ENCODE measurements at regions not wholly inside any gene's neighbourhood (a gene's known extent, or its start where the extent isn't known, plus 50 kb on each side); places are given as distances from the start of the nearest gene placed in this dataset.

GRCh38 chr1:36715797-36716196, 233.1 kb upstream of the CSF3R start:
- no peaks in the 10 kb centered on the region for H3K36me3 ChIP-seq (ENCODE audit: insufficient read depth, low read length, poor library complexity, severe bottlenecking)
- H3K4me1 ChIP-seq (ENCODE audit: insufficient read depth, low read length, poor library complexity, severe bottlenecking): no peaks in the 10 kb centered on the region
- H3K27me3 ChIP-seq (replicated peaks; ENCODE audit: insufficient read depth, low read depth, low read length, poor library complexity): peaks cover 39% of the 10 kb centered on the region
- H3K4me3 ChIP-seq (ENCODE audit: low read depth, low read length, poor library complexity, severe bottlenecking): no peak overlapping the region
- DNase-seq (ENCODE audit: low spot score): no peak
- H3K9me3 ChIP-seq (ENCODE audit: low read depth, low read length, poor library complexity, severe bottlenecking): no peaks in the 10 kb centered on the region
- BruUV-seq (replicated peaks): no TSS peak
- intact Hi-C loops (cut with micrococcal nuclease; ENCODE audit: unreplicated experiment): no loop called here
- no peak overlapping the region for H3K27ac ChIP-seq (ENCODE audit: low read depth, low read length, poor library complexity, severe bottlenecking)
- TF ChIP-seq, protein P1, sequence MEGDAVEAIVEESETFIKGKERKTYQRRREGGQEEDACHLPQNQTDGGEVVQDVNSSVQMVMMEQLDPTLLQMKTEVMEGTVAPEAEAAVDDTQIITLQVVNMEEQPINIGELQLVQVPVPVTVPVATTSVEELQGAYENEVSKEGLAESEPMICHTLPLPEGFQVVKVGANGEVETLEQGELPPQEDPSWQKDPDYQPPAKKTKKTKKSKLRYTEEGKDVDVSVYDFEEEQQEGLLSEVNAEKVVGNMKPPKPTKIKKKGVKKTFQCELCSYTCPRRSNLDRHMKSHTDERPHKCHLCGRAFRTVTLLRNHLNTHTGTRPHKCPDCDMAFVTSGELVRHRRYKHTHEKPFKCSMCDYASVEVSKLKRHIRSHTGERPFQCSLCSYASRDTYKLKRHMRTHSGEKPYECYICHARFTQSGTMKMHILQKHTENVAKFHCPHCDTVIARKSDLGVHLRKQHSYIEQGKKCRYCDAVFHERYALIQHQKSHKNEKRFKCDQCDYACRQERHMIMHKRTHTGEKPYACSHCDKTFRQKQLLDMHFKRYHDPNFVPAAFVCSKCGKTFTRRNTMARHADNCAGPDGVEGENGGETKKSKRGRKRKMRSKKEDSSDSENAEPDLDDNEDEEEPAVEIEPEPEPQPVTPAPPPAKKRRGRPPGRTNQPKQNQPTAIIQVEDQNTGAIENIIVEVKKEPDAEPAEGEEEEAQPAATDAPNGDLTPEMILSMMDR (conservative IDR thresholded peaks at IDR 0.05; ENCODE audit: low read depth, low read length): no peak
- no peak for TF ChIP-seq EZH2 (IDR thresholded peaks at IDR 0.05; ENCODE audit: borderline replicate concordance, low read depth, low read length, poor library complexity, severe bottlenecking)
- ChIA-PET CTCF (no interaction called here), POLR2A (ENCODE audit: low non-redundant PET) (no interaction called here)

DNA sequence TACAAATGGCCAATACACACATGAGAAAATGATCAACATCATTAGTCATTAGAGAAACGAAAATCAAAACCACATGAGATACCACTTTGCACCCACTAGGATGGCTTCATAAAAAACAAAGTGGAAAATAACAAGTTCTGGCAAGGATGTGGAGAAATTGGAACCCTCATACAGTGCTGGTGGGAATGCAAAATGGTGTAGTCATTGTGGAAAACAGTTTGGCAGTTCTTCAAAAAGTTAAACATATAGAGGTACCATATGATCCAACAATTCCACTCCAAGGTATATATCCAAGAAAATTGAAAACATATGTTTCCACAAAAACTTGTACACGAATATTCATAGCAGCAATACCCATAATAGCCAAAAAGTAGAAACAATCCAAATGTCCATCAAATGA, 231.6 kb upstream of the CSF3R start:
- no peaks in the 10 kb centered on the region for H3K4me1 ChIP-seq (ENCODE audit: insufficient read depth, low read length, poor library complexity, severe bottlenecking)
- intact Hi-C loops (cut with micrococcal nuclease; ENCODE audit: unreplicated experiment): no loop called here
- H3K4me3 ChIP-seq (ENCODE audit: low read depth, low read length, poor library complexity, severe bottlenecking): no peak overlapping the region
- H3K27me3 ChIP-seq (replicated peaks; ENCODE audit: insufficient read depth, low read depth, low read length, poor library complexity): peaks cover 40% of the 10 kb centered on the region
- POLR2A ChIA-PET (ENCODE audit: low non-redundant PET): no interaction called here
- TF ChIP-seq, protein P1 (conservative IDR thresholded peaks at IDR 0.05; ENCODE audit: low read depth, low read length): no peak
- TF ChIP-seq EZH2 (IDR thresholded peaks at IDR 0.05; ENCODE audit: borderline replicate concordance, low read depth, low read length, poor library complexity, severe bottlenecking): no peak
- H3K27ac ChIP-seq (ENCODE audit: low read depth, low read length, poor library complexity, severe bottlenecking): no peak overlapping the region
- DNase-seq (ENCODE audit: low spot score): no peak
- H3K9me3 ChIP-seq (ENCODE audit: low read depth, low read length, poor library complexity, severe bottlenecking): no peaks in the 10 kb centered on the region
- no peaks in the 10 kb centered on the region for H3K36me3 ChIP-seq (ENCODE audit: insufficient read depth, low read length, poor library complexity, severe bottlenecking)
- CTCF ChIA-PET: no interaction called here
- no TSS peak for BruUV-seq (replicated peaks)

DNA sequence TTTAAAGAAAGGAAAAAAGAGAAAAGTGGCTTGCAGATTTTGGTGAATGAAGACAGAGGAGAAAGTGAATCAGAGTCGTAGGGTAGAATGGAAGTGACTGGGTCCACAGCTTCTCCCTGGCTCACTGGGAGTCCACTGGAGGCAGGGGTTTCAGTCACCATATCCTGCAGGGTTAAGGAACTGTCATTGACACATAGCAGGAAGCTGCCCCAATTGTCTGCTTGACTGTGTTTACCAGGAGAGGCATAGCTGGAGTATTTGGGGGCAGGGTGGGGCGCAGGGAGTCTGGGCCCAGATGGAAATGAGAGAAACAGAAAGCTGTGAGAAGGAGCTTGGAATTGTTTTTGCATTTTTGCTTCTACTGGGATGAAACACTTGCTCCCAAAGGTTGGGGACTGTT, 228.8 kb upstream of the CSF3R start:
- intact Hi-C loops (cut with micrococcal nuclease; ENCODE audit: unreplicated experiment): no loop called here
- DNase-seq (ENCODE audit: low spot score): no peak
- Histone ChIP-seq H3K27ac (ENCODE audit: low read depth, low read length, poor library complexity, severe bottlenecking) (no peak overlapping the region), H3K36me3 (ENCODE audit: insufficient read depth, low read length, poor library complexity, severe bottlenecking) (no peaks in the 10 kb centered on the region), H3K4me3 (ENCODE audit: low read depth, low read length, poor library complexity, severe bottlenecking) (no peak overlapping the region), H3K9me3 (ENCODE audit: low read depth, low read length, poor library complexity, severe bottlenecking) (no peaks in the 10 kb centered on the region), H3K27me3 (replicated peaks; ENCODE audit: insufficient read depth, low read depth, low read length, poor library complexity) (peaks cover 46% of the 10 kb centered on the region), H3K4me1 (ENCODE audit: insufficient read depth, low read length, poor library complexity, severe bottlenecking) (no peaks in the 10 kb centered on the region)
- ChIA-PET POLR2A (ENCODE audit: low non-redundant PET) (no interaction called here), CTCF (interaction anchor here (1.0 kb wide), 1 partner anchor 135 kb away, joined by 3 read pairs; no protein-coding TSS in a partner anchor)
- no TSS peak for BruUV-seq (replicated peaks)
- no peak for TF ChIP-seq EZH2 (IDR thresholded peaks at IDR 0.05; ENCODE audit: borderline replicate concordance, low read depth, low read length, poor library complexity, severe bottlenecking)
- TF ChIP-seq, protein P1 (conservative IDR thresholded peaks at IDR 0.05; ENCODE audit: low read depth, low read length): no peak

Measured in A673 (cell line).